ENCODE measurements at regions not wholly inside any gene's neighbourhood (a gene's known extent, or its start where the extent isn't known, plus 50 kb on each side); places are given as distances from the start of the nearest gene placed in this dataset.

- Mint-ChIP-seq H3K4me1 (no peaks in the 10 kb centered on the region), H3K4me3 (no peak overlapping the region), H3K27me3 (ENCODE audit: low read depth) (peaks cover 4% of the 10 kb centered on the region), H3K36me3 (ENCODE audit: low read depth) (no peaks in the 10 kb centered on the region), H3K27ac (no peak overlapping the region), H3K9me3 (peaks cover 15% of the 10 kb centered on the region)
- no peak for TF ChIP-seq CTCF (IDR thresholded peaks at IDR 0.05; ENCODE audit: unreplicated experiment in 3 of 3)
These were observed 223.2 kb upstream of the COBL start for GRCh38 chr7:51539840-51540239.

- H3K4me3 Mint-ChIP-seq, result no peak overlapping the region
- no peak for TF ChIP-seq CTCF (IDR thresholded peaks at IDR 0.05; ENCODE audit: unreplicated experiment in 3 of 3)
- no peak overlapping the region for H3K27ac Mint-ChIP-seq
- no peaks in the 10 kb centered on the region for H3K9me3 Mint-ChIP-seq
- H3K27me3 Mint-ChIP-seq (ENCODE audit: low read depth), result no peaks in the 10 kb centered on the region
- no peaks in the 10 kb centered on the region for H3K36me3 Mint-ChIP-seq (ENCODE audit: low read depth)
- no peaks in the 10 kb centered on the region for H3K4me1 Mint-ChIP-seq
These were observed 211.6 kb upstream of the COBL start for GRCh38 chr7:51528172-51528571.

- Mint-ChIP-seq H3K36me3 (ENCODE audit: low read depth) (no peaks in the 10 kb centered on the region), H3K4me1 (no peaks in the 10 kb centered on the region), H3K27me3 (ENCODE audit: low read depth) (no peaks in the 10 kb centered on the region), H3K4me3 (no peak overlapping the region), H3K9me3 (no peaks in the 10 kb centered on the region), H3K27ac (no peak overlapping the region)
- no peak for TF ChIP-seq CTCF (IDR thresholded peaks at IDR 0.05; ENCODE audit: unreplicated experiment in 3 of 3)
These were observed 205.2 kb upstream of the COBL start for GRCh38 chr7:51521694-51522312.

- no peak overlapping the region for H3K4me3 Mint-ChIP-seq
- no peak overlapping the region for H3K27ac Mint-ChIP-seq
- H3K4me1 Mint-ChIP-seq, result no peaks in the 10 kb centered on the region
- H3K36me3 Mint-ChIP-seq (ENCODE audit: low read depth), result no peaks in the 10 kb centered on the region
- H3K9me3 Mint-ChIP-seq, result no peaks in the 10 kb centered on the region
- H3K27me3 Mint-ChIP-seq (ENCODE audit: low read depth), result no peaks in the 10 kb centered on the region
- TF ChIP-seq CTCF (IDR thresholded peaks at IDR 0.05; ENCODE audit: unreplicated experiment in 3 of 3), result no peak
These were observed 204.4 kb upstream of the COBL start for GRCh38 chr7:51521054-51521453.

- no peak for TF ChIP-seq CTCF (IDR thresholded peaks at IDR 0.05; ENCODE audit: unreplicated experiment in 3 of 3)
- H3K27me3 Mint-ChIP-seq (ENCODE audit: low read depth), result no peaks in the 10 kb centered on the region
- no peak overlapping the region for H3K4me3 Mint-ChIP-seq
- no peaks in the 10 kb centered on the region for H3K36me3 Mint-ChIP-seq (ENCODE audit: low read depth)
- no peak overlapping the region for H3K27ac Mint-ChIP-seq
- H3K4me1 Mint-ChIP-seq, result no peaks in the 10 kb centered on the region
- H3K9me3 Mint-ChIP-seq, result no peaks in the 10 kb centered on the region
These were observed 202.0 kb upstream of the COBL start for GRCh38 chr7:51518646-51519045.

- Mint-ChIP-seq H3K36me3 (ENCODE audit: low read depth) (no peaks in the 10 kb centered on the region), H3K4me3 (no peak overlapping the region), H3K9me3 (no peaks in the 10 kb centered on the region), H3K27ac (no peak overlapping the region), H3K27me3 (ENCODE audit: low read depth) (no peaks in the 10 kb centered on the region), H3K4me1 (no peaks in the 10 kb centered on the region)
- TF ChIP-seq CTCF (IDR thresholded peaks at IDR 0.05; ENCODE audit: unreplicated experiment in 3 of 3), result no peak
These were observed 200.6 kb upstream of the COBL start for GRCh38 chr7:51517187-51517586.
